Tibial nerve (tissue), 4 donors: ENCODE measurements at regions not wholly inside any gene's neighbourhood (a gene's known extent, or its start where the extent isn't known, plus 50 kb on each side); places are given as distances from the start of the nearest gene placed in this dataset.

ENCODE experiments used
- DNase-seq, 2 donors: peaks; one replicate each; pipeline ENCODE4 v3.0.0-alpha.2; 2019; ENCODE audit warnings: low spot score in 2 of 2
- H3K27ac ChIP-seq, 4 donors: fragments of 200-600 bp; sonication (generic) in 3 of 4; one replicate each; pipeline ENCODE4 v1.5.1; 2017 to 2019; ENCODE audit warnings: mild to moderate bottlenecking in 1 of 4
- H3K27me3 ChIP-seq, 2 donors: fragments of 200-600 bp; sonication (generic) in 1 of 2; one replicate each; pipeline versions ENCODE4 v1.5.1 to v1.6.0; 2017 to 2019
- H3K36me3 ChIP-seq, 3 donors: fragments of 200-600 bp; sonication (generic); one replicate each; pipeline ENCODE4 v1.5.1; 2018 to 2019
- H3K4me1 ChIP-seq, 4 donors: fragments of 200-600 bp; sonication (generic) in 3 of 4; one replicate each; pipeline ENCODE4 v1.5.1; 2017 to 2019
- H3K4me3 ChIP-seq, 4 donors: fragments of 200-600 bp; sonication (generic) in 3 of 4; one replicate each; pipeline ENCODE4 v1.5.1; 2017 to 2019; ENCODE audit warnings: mild to moderate bottlenecking in 1 of 4, moderate library complexity in 1 of 4
- H3K9me3 ChIP-seq, 4 donors: fragments of 200-600 bp; sonication (generic) in 3 of 4; one replicate each; pipeline ENCODE4 v1.5.1; 2017 to 2019
- EP300 ChIP-seq, 2 donors: sonication (generic); formaldehyde crosslinking; IDR thresholded peaks; one replicate each; pipeline ENCODE4 v1.6.1; 2017; ENCODE audit warnings: antibody characterized with exemption in 2 of 2, mild to moderate bottlenecking in 1 of 2
- POLR2A ChIP-seq, 2 donors: fragments of 450-650 bp; IDR thresholded peaks; one replicate each; pipeline ENCODE4 v1.6.1; 2017; ENCODE audit warnings: antibody characterized with exemption in 2 of 2, mild to moderate bottlenecking in 2 of 2, moderate library complexity in 2 of 2
- WGBS, 2 donors: methylation state at CpG; one replicate each; pipeline ENCODE4 v1.1.5; 2018; 5-methylcytosine and 5-hydroxymethylcytosine counted together
- TF ChIP-seq, protein P1 (sequence below), 5 experiments: fragments of 200-600 bp in 3 of 5; fragments of 450-650 bp in 2 of 5; sonication (generic) in 3 of 5; IDR thresholded peaks; one replicate each; pipeline ENCODE4 v1.5.1; 2016 to 2019; ENCODE audit warnings: antibody characterized with exemption in 5 of 5, mild to moderate bottlenecking in 3 of 5, moderate library complexity in 2 of 5

DNA sequence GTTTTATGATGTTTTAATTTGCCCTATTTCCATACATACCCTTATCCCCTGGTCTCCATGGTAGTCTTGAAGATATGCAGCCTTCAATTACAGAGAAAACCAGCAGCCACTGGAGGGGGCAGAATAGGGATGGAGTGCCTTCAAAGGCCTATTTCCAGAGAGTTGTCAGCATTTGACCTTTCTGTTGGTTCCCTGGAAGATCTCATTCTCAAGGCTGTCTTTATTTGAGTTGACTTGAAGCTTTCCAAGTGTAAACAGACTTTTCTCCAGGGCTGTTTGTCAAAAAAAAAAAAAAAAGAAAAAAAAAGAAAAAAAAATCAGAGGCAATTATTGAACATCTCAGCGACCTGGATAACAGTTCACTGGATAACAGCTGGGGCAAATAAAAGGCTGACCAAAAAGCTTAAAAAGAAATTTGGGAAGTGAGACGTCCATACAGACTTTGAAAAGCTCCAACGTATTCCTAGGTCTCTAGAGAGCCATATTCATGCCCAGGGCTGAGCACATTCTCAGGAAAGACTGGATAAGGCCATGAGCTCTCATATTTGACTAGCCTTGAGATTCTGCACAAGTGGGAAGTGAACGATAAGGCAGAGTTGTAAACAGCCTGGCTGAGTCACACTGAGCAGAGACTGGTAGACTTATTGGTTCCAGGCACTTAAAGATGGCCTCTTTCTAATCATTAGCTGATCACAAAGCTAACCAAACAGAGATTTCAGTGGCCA, 126.6 kb downstream of the VAPA start:
- Histone ChIP-seq H3K4me3 (no peak overlapping the region), H3K4me1 (peaks cover 0 to 16% (median 2%) of the 10 kb centered on the region in 4 donors), H3K27ac (peak overlapping the region; percentile 25 to 78 (median 56)), H3K9me3 (peaks cover 0 to 26% (median 6%) of the 10 kb centered on the region in 4 donors), H3K27me3 (no peaks in the 10 kb centered on the region), H3K36me3 (no peaks in the 10 kb centered on the region)
- DNase-seq = no peak
- TF ChIP-seq EP300 (IDR thresholded peaks at IDR 0.05) (no peak), POLR2A (IDR thresholded peaks at IDR 0.05) (no peak)
- TF ChIP-seq, protein P1, sequence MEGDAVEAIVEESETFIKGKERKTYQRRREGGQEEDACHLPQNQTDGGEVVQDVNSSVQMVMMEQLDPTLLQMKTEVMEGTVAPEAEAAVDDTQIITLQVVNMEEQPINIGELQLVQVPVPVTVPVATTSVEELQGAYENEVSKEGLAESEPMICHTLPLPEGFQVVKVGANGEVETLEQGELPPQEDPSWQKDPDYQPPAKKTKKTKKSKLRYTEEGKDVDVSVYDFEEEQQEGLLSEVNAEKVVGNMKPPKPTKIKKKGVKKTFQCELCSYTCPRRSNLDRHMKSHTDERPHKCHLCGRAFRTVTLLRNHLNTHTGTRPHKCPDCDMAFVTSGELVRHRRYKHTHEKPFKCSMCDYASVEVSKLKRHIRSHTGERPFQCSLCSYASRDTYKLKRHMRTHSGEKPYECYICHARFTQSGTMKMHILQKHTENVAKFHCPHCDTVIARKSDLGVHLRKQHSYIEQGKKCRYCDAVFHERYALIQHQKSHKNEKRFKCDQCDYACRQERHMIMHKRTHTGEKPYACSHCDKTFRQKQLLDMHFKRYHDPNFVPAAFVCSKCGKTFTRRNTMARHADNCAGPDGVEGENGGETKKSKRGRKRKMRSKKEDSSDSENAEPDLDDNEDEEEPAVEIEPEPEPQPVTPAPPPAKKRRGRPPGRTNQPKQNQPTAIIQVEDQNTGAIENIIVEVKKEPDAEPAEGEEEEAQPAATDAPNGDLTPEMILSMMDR (IDR thresholded peaks at IDR 0.05) = no peak
- 40 to 50% methylated on average over 4 of the region's 4 CpGs for WGBS, 2 donors

DNA sequence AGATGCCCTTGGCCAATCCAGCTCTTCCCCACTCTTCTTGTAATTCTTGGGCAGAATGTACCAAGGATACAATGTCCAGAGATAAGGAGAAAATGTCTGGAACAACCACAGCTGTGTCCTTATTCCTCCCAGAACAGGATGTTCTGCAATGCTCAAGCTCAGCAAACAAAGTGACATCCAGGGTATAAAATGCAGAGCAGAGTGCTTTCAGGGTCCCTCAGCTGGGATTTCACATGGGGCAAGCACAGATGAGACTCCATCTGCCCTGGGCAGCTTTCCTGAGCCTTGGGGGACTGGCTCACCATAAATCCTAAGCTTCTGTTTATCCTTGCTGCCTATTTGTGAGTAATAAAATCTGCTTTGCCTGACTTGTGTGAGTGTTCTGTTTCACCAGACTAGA, 127.4 kb downstream of the VAPA start:
- peaks cover 0 to 26% (median 6%) of the 10 kb centered on the region in 4 donors for H3K9me3 ChIP-seq
- DNase-seq = peak; percentile 53 to 71
- no peak overlapping the region for H3K4me3 ChIP-seq
- H3K36me3 ChIP-seq = no peaks in the 10 kb centered on the region
- peak; percentile 34 to 94 for TF ChIP-seq EP300 (IDR thresholded peaks at IDR 0.05)
- TF ChIP-seq, protein P1 (IDR thresholded peaks at IDR 0.05) = no peak
- H3K4me1 ChIP-seq = peaks cover 0 to 15% (median 3%) of the 10 kb centered on the region in 4 donors
- H3K27ac ChIP-seq = peak overlapping the region in 3 of 4 donors; percentile 53 to 78 (median 60)
- no peaks in the 10 kb centered on the region for H3K27me3 ChIP-seq

DNA sequence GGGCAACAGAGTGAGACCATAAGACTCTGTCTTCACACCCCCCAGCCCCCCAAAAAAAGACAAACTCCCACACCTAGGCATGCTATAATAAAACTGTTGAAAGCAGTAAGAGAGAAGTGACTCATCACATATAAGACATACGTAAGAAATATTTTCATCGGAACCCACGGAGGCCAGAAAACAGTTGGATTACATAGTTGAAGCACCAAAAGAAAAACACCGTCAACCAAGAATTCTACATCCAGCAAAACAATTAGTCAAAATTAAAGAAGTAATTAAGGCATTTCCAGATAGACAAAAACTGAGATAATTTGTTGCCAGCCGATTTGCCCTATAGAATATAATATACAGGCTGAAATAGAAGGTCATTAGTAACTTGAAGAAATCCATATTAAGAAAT, 128.7 kb downstream of the VAPA start:
- peaks cover 0 to 24% (median 6%) of the 10 kb centered on the region in 4 donors for H3K4me1 ChIP-seq
- TF ChIP-seq, protein P1 (IDR thresholded peaks at IDR 0.05) = no peak
- TF ChIP-seq POLR2A (IDR thresholded peaks at IDR 0.05) = no peak
- no peak for TF ChIP-seq EP300 (IDR thresholded peaks at IDR 0.05)
- DNase-seq = no peak
- no peak overlapping the region for H3K4me3 ChIP-seq
- no peaks in the 10 kb centered on the region for H3K27me3 ChIP-seq
- H3K27ac ChIP-seq = peak overlapping the region in 1 of 4 donors; percentile 78
- no peaks in the 10 kb centered on the region for H3K36me3 ChIP-seq
- WGBS, 2 donors = 94 to 95% methylated on average over 5 of the region's 5 CpGs
- peaks cover 0 to 26% (median 6%) of the 10 kb centered on the region in 4 donors for H3K9me3 ChIP-seq

DNA sequence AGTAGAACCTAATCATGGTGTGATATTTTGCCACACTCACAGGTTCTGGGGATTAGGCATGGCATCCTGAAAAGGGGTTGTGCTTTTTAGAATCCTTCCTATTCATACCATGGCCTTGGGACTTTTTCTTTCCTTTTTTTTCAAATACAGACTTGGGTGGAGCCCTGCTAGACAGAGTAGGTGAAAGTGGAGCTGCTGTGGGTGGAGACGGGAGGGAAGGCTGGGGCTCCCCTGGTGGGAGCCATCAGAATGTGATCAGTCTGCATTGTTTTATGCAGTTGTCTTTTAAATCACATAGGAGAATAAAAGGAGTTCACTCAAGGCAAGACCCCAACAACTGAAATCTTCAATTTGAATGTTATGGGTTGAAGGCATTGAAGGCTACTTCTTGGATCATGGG, 130.2 kb downstream of the VAPA start:
- Histone ChIP-seq H3K4me1 (peaks cover 0 to 24% (median 6%) of the 10 kb centered on the region in 4 donors), H3K27me3 (no peaks in the 10 kb centered on the region), H3K9me3 (peaks cover 0 to 26% (median 6%) of the 10 kb centered on the region in 4 donors), H3K27ac (peak overlapping the region; percentile 54 to 90 (median 74)), H3K4me3 (no peak overlapping the region), H3K36me3 (no peaks in the 10 kb centered on the region)
- TF ChIP-seq, protein P1 (IDR thresholded peaks at IDR 0.05) = no peak
- TF ChIP-seq EP300 (IDR thresholded peaks at IDR 0.05) (no peak), POLR2A (IDR thresholded peaks at IDR 0.05) (no peak)
- WGBS, 2 donors = 81 to 100% methylated on average over 1 of the region's 1 CpG
- no peak for DNase-seq

DNA sequence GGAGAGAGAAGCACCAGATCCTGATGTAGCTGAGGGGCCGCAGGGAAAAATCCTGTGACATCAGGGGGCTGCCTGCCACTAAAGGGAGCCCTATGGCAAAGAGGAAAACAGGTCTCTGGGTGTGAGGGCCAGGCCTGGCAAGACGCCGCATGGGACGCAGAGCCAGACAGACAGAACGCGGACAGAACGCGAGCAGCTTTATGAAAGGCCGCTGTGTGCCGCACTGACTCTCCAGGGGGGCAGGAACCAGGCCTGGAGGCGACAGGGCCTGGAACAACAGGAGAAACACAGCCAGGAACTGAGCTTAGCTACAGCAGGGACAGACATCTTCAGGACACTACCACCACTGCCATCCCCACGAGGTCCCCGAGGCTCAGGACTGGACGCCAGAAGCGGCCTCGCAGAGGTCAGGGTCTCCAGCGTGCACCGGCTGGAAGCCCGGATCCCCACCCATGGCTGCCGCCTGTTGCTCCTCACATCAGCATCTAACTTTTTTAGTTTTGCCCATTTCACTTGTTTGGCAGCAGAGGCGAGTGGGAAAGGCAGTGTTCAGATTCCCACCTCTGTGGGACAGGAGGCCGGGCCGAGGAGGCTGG, 131.6 kb downstream of the VAPA start:
- peak in 1 of 2 donors; percentile 32 for TF ChIP-seq POLR2A (IDR thresholded peaks at IDR 0.05)
- peak in 1 of 2 donors; percentile 57 for TF ChIP-seq EP300 (IDR thresholded peaks at IDR 0.05)
- TF ChIP-seq, protein P1 (IDR thresholded peaks at IDR 0.05) = peak in 1 of 5 experiments; percentile 6
- Histone ChIP-seq H3K36me3 (no peaks in the 10 kb centered on the region), H3K4me3 (no peak overlapping the region), H3K27ac (peak overlapping the region; percentile 59 to 90 (median 82)), H3K27me3 (no peaks in the 10 kb centered on the region), H3K4me1 (peaks cover 0 to 35% (median 6%) of the 10 kb centered on the region in 4 donors), H3K9me3 (peaks cover 0 to 26% (median 6%) of the 10 kb centered on the region in 4 donors)
- 70 to 75% methylated on average over 21 to 23 of the region's 23 CpGs for WGBS, 2 donors
- DNase-seq = no peak
